GM06990 (cell line): ENCODE measurements at regions not wholly inside any gene's neighbourhood (a gene's known extent, or its start where the extent isn't known, plus 50 kb on each side); places are given as distances from the start of the nearest gene placed in this dataset.

ENCODE experiments used
- DNase-seq: peaks from one replicate; pipeline ENCODE4 v3.0.0-alpha.2; 2011; ENCODE audit not compliant: insufficient read length; ENCODE audit errors: extremely low read depth
- H3K27me3 ChIP-seq: replicated peaks from 2 replicates; pipeline ENCODE4 v1.6.0; 2011; ENCODE audit warnings: low read length; ENCODE audit not compliant: control insufficient read depth, insufficient read depth
- H3K36me3 ChIP-seq: 2 replicates; pipeline ENCODE4 v1.5.1; 2011; ENCODE audit warnings: low read length; ENCODE audit not compliant: control insufficient read depth, insufficient read depth
- H3K4me3 ChIP-seq: replicated peaks from 2 replicates; pipeline ENCODE4 v1.5.1; 2011; ENCODE audit warnings: low read depth, mild to moderate bottlenecking, control low read depth, low read length
- CTCF ChIP-seq: IDR thresholded peaks from 2 replicates; pipeline ENCODE4 v1.5.1; 2011; ENCODE audit warnings: low read length, control low read depth, mild to moderate bottlenecking, inconsistent platforms; ENCODE audit not compliant: insufficient read depth, poor library complexity, severe bottlenecking

- no peaks in the 10 kb centered on the region for H3K27me3 ChIP-seq
- H3K4me3 ChIP-seq, result no peak overlapping the region
- DNase-seq, result no peak
- H3K36me3 ChIP-seq, result no peaks in the 10 kb centered on the region
- no peak for TF ChIP-seq CTCF
Measured at GRCh38 chr9:29799227-29799626, 2225.9 kb upstream of the C9orf72 start.

GRCh38 chr9:29800821-29801220 is 2227.5 kb upstream of the C9orf72 start:
- H3K36me3 ChIP-seq, result no peaks in the 10 kb centered on the region
- DNase-seq, result no peak
- TF ChIP-seq CTCF, result no peak
- H3K27me3 ChIP-seq, result no peaks in the 10 kb centered on the region
- no peak overlapping the region for H3K4me3 ChIP-seq

- DNase-seq, result no peak
- Histone ChIP-seq H3K36me3 (no peaks in the 10 kb centered on the region), H3K27me3 (no peaks in the 10 kb centered on the region), H3K4me3 (no peak overlapping the region)
- TF ChIP-seq CTCF, result no peak
Measured at GRCh38 chr9:29802454-29802853, 2229.2 kb upstream of the C9orf72 start.

GRCh38 chr9:29806937-29807618 is 2233.8 kb upstream of the C9orf72 start:
- no peak for DNase-seq
- no peaks in the 10 kb centered on the region for H3K36me3 ChIP-seq
- no peak for TF ChIP-seq CTCF
- no peak overlapping the region for H3K4me3 ChIP-seq
- no peaks in the 10 kb centered on the region for H3K27me3 ChIP-seq

GRCh38 chr9:29816954-29817703 is 2243.8 kb upstream of the C9orf72 start:
- Histone ChIP-seq H3K36me3 (no peaks in the 10 kb centered on the region), H3K4me3 (no peak overlapping the region), H3K27me3 (no peaks in the 10 kb centered on the region)
- DNase-seq, result no peak
- TF ChIP-seq CTCF, result no peak
